GM12875 (cell line): ENCODE measurements at regions not wholly inside any gene's neighbourhood (a gene's known extent, or its start where the extent isn't known, plus 50 kb on each side); places are given as distances from the start of the nearest gene placed in this dataset.

ENCODE experiments used
- H3K4me3 ChIP-seq: one replicate; pipeline ENCODE4 v1.5.1; 2011; ENCODE audit warnings: low read depth, low read length, control low read depth
- TF ChIP-seq, protein P1 (sequence below): IDR thresholded peaks from 2 replicates; pipeline ENCODE4 v1.5.1; 2011; ENCODE audit warnings: low read depth, mild to moderate bottlenecking, control low read depth, inconsistent platforms, low read length, moderate library complexity, borderline replicate concordance; ENCODE audit not compliant: insufficient read depth

DNA sequence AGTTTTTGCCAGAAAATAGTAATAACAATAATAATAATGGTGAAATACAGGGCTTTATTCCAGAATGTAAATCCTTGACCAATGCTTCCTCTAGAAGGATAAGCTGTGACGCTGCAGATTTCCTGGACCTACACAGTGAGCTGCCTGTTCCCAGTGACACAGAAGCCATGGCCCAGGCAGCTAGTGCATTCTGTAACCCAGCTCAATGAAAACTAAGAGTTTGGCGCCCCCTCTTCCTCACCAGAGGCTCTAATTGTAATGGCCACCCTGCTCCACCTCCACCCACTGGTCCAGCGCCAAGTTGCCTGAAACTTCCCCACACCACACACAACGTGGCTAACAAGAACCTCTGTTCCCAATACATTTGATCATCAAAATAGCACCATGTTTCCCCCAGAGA, 248.1 kb downstream of the CETN3 start:
- TF ChIP-seq, protein P1, sequence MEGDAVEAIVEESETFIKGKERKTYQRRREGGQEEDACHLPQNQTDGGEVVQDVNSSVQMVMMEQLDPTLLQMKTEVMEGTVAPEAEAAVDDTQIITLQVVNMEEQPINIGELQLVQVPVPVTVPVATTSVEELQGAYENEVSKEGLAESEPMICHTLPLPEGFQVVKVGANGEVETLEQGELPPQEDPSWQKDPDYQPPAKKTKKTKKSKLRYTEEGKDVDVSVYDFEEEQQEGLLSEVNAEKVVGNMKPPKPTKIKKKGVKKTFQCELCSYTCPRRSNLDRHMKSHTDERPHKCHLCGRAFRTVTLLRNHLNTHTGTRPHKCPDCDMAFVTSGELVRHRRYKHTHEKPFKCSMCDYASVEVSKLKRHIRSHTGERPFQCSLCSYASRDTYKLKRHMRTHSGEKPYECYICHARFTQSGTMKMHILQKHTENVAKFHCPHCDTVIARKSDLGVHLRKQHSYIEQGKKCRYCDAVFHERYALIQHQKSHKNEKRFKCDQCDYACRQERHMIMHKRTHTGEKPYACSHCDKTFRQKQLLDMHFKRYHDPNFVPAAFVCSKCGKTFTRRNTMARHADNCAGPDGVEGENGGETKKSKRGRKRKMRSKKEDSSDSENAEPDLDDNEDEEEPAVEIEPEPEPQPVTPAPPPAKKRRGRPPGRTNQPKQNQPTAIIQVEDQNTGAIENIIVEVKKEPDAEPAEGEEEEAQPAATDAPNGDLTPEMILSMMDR = peak; percentile 39; the same call in 1 of the 2 replicates
- no peak overlapping the region for H3K4me3 ChIP-seq

DNA sequence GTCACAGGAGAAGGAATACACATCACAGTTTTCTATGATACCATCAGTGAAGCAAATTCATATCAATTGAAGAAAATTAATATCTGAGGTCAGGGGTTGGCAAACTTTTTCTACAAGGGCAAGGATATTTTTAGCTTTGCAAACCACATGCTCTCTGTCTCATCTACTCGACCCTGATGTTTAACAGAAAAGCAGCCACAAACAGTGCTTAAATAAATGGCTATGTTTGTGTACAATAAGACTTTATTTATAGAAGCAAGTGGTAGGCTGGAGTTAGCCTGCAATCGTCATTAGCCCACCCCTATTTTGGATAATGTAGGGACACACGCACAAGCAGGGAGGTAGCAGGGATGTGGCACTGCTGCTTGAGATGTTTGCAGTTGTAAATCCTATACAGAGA, 251.4 kb downstream of the CETN3 start:
- TF ChIP-seq, protein P1 = no peak

DNA sequence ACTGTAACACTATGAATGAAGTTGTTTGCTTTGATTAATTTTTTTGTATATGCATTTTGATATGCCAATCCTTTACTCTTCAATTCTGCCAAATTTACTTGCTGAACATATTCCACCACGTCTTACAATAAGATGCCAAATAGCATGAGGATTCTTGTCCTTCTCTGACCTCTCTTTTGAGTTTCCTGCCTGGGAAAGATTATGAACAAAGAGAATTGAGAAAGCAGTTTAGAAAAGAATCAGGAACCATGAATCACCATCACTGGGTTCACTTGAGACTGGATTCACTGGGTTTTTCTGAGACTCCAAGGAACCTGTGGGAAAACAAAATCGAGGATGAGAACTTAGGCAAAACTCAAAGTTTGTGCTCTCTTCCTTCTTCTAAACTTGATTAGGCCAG, 256.5 kb downstream of the CETN3 start:
- TF ChIP-seq, protein P1 = no peak
- H3K4me3 ChIP-seq = no peak overlapping the region

More for the DNA sequence above, 251.4 kb downstream of the CETN3 start:
- no peak overlapping the region for H3K4me3 ChIP-seq

DNA sequence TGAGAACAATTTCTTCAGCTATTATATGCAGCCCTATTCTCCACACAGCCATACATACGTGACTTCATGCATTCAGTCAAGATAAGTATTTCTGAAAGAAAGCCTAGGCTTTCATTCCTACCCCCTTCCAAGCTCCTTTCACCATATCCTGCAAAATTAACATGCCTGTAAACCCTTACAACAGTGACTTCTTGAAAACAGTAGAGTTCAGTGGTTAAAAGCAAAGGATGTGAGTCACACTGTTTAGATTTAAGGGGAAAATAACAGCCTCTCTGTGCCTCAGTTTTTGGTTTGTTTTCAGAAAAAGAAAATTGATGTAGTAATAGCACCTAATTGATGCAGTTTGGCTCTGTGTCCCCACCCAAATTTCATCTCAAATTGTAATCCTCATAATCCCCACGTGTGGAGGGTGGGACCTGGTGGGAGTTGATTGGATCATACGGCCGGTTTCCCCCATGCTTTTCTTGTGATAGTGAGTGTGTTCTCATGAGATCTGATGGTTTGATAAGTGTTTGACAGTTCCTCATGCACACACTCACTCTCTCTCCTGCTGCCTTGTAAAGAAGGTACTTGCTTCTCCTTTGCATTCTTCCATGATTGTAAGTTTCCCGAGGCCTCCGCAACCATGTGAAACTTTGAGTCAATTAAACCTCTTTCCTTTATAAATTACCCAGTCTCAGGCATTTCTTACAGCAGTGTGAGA, 264.8 kb downstream of the CETN3 start:
- H3K4me3 ChIP-seq = no peak overlapping the region
- TF ChIP-seq, protein P1 = no peak

DNA sequence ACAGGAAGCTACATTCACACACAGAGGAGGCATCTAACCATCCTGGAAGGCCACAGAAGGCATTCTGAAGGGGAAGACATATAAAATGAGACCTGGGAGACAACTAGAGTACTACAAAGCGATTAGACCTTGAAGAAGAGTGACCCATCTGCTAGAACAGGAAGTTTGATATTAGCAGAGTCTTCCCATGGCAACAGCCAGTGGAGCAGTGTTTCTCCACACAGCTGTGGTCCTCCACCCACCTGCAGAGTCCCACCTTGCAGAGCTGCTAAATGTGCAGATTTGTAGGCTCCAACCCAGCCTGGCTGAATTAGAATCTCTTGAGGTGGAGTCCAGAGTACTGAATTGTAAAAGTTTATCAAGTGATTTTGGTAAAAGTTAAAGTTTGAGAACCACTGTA, 267.0 kb downstream of the CETN3 start:
- no peak overlapping the region for H3K4me3 ChIP-seq
- TF ChIP-seq, protein P1 = no peak

DNA sequence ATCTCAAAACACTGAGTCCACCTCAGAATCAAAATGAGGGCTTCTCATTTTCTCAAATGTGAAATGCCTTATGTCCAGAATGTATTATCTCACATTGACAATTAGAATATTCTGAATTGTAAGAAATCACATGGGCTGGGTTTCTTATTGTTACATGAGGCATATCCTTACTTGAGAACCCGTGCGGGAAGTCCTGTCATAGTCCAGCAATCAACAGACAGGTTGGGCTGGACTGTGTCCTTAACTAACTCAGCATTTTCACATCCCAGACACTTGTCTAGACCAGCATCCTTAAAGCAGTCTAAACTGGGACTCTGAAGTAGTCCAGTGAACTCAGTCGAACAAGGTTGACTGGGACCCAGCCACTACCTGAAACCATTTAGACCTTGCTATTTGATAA, 267.6 kb downstream of the CETN3 start:
- no peak overlapping the region for H3K4me3 ChIP-seq
- TF ChIP-seq, protein P1 = no peak

DNA sequence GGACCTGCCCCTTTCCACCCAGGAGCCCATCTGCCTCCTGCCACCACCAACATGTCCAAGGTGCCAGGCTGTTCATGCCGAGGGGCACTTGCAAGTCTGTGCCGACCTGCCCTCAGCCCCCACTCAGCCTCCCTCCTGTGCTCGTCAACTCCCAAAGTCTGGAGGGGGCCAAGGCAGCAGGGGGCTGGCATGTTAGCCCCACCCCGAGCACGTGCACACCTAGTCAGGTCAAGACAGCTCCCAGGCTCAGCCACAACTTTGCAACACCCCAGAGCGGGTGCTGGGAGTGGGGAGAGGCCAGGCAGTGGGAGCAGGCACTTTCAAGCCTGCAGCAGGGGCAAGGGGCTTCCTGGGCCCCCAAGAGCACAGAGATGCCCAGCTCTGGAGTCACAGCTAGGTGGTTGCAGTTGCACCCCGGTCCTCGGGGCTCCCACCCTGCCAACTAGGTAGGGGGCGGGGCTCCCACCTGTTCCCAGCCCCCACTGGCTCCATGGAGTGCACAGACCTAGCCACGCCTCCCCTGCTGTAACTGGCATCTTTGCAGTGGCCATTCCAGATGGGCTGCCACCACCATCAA, 272.5 kb downstream of the CETN3 start:
- no peak overlapping the region for H3K4me3 ChIP-seq
- TF ChIP-seq, protein P1 = no peak
